OCI-LY3 (cell line): ENCODE measurements at regions not wholly inside any gene's neighbourhood (a gene's known extent, or its start where the extent isn't known, plus 50 kb on each side); places are given as distances from the start of the nearest gene placed in this dataset.

Source experiments
- H2AFZ ChIP-seq: fragments of 200-600, 300-600 bp; shearing (Covaris generic); 2 replicates; pipeline ENCODE4 v1.6.0; 2014; ENCODE audit warnings: antibody characterized with exemption, low read depth, low read length
- H3K27ac ChIP-seq: fragments of 200-600, 300-600 bp; sonication (generic); 2 replicates; pipeline ENCODE4 v1.5.1; 2014; ENCODE audit warnings: mild to moderate bottlenecking, low read length, moderate library complexity, mixed read lengths
- H3K27me3 ChIP-seq: fragments of 200-600, 300-600 bp; sonication (generic); 2 replicates; pipeline ENCODE4 v1.6.1; 2014; ENCODE audit warnings: low read depth, low read length, mixed read lengths
- H3K36me3 ChIP-seq: fragments of 200-600, 300-600 bp; sonication (generic); replicated peaks from 2 replicates; pipeline ENCODE3; 2014; ENCODE audit warnings: low read depth, low read length, mixed read lengths
- H3K4me1 ChIP-seq: fragments of 300-600, 200-600 bp; sonication (generic); 2 replicates; pipeline ENCODE4 v1.6.1; 2014; ENCODE audit warnings: low read length, mixed read lengths
- H3K4me2 ChIP-seq: fragments of 200-600, 300-600 bp; sonication (generic); 2 replicates; pipeline ENCODE4 v1.6.1; 2014; ENCODE audit warnings: low read length, mixed read lengths
- H3K4me3 ChIP-seq: fragments of 300-600, 200-600 bp; sonication (generic); 2 replicates; pipeline ENCODE4 v1.5.1; 2014; ENCODE audit warnings: antibody characterized with exemption, mild to moderate bottlenecking, low read length, moderate library complexity
- H3K79me2 ChIP-seq: fragments of 300-600, 200-600 bp; shearing (Covaris generic); 2 replicates; pipeline ENCODE4 v1.6.1; 2014; ENCODE audit warnings: mild to moderate bottlenecking, low read length, mixed read lengths
- H3K9ac ChIP-seq: fragments of 300-600, 200-600 bp; shearing (Covaris generic); 2 replicates; pipeline ENCODE4 v1.6.0; 2014; ENCODE audit warnings: mild to moderate bottlenecking, low read length, moderate library complexity
- H3K9me3 ChIP-seq: fragments of 200-600, 300-600 bp; shearing (Covaris generic); 2 replicates; pipeline ENCODE4 v1.6.1; 2014; ENCODE audit warnings: low read length, mixed read lengths; ENCODE audit not compliant: insufficient read depth
- H4K20me1 ChIP-seq: fragments of 200-600, 300-600 bp; sonication (generic); 2 replicates; pipeline ENCODE4 v1.6.1; 2016; ENCODE audit warnings: low read length, mixed read lengths; ENCODE audit not compliant: insufficient read depth
- CTCF ChIP-seq: fragments of 200-600, 300-600 bp; sonication (generic); IDR thresholded peaks from 2 replicates; pipeline ENCODE4 v1.5.1; 2014; ENCODE audit warnings: antibody characterized with exemption, low read length, low read depth
- EZH2phosphoT487 ChIP-seq: fragments of 200-600 bp; shearing (Covaris generic); IDR thresholded peaks from 2 replicates; pipeline ENCODE4 v1.6.1; 2018; ENCODE audit warnings: antibody characterized with exemption, mixed run types, low read depth

GRCh38 chr5:57804505-57804904 is 321.9 kb upstream of the ACTBL2 start:
- TF ChIP-seq CTCF: no peak
- no peak for TF ChIP-seq EZH2phosphoT487
- Histone ChIP-seq H3K4me2 (no peak overlapping the region), H3K9me3 (no peaks in the 10 kb centered on the region), H3K27me3 (no peaks in the 10 kb centered on the region), H3K27ac (no peak overlapping the region), H3K9ac (no peak overlapping the region), H3K79me2 (no peaks in the 10 kb centered on the region), H3K4me1 (no peaks in the 10 kb centered on the region), H3K36me3 (no peaks in the 10 kb centered on the region), H2AFZ (no peak overlapping the region), H4K20me1 (no peaks in the 10 kb centered on the region), H3K4me3 (no peak overlapping the region)

- H3K4me3 ChIP-seq: no peak overlapping the region
- no peak overlapping the region for H2AFZ ChIP-seq
- H3K9ac ChIP-seq: no peak overlapping the region
- no peak overlapping the region for H3K27ac ChIP-seq
- no peaks in the 10 kb centered on the region for H3K27me3 ChIP-seq
- no peaks in the 10 kb centered on the region for H3K9me3 ChIP-seq
- no peak overlapping the region for H3K4me2 ChIP-seq
- H4K20me1 ChIP-seq: no peaks in the 10 kb centered on the region
- TF ChIP-seq CTCF (no peak), EZH2phosphoT487 (no peak)
- H3K79me2 ChIP-seq: no peaks in the 10 kb centered on the region
- H3K36me3 ChIP-seq: no peaks in the 10 kb centered on the region
- H3K4me1 ChIP-seq: no peaks in the 10 kb centered on the region
These were observed 321.4 kb upstream of the ACTBL2 start for GRCh38 chr5:57804007-57804444.

- Histone ChIP-seq H3K9ac (no peak overlapping the region), H4K20me1 (no peaks in the 10 kb centered on the region), H3K9me3 (no peaks in the 10 kb centered on the region), H3K4me3 (no peak overlapping the region), H3K4me2 (no peak overlapping the region), H3K36me3 (no peaks in the 10 kb centered on the region), H3K4me1 (no peaks in the 10 kb centered on the region), H3K79me2 (no peaks in the 10 kb centered on the region), H2AFZ (no peak overlapping the region), H3K27me3 (no peaks in the 10 kb centered on the region), H3K27ac (no peak overlapping the region)
- TF ChIP-seq CTCF (no peak), EZH2phosphoT487 (no peak)
These were observed 319.5 kb upstream of the ACTBL2 start for GRCh38 chr5:57802131-57802530.

GRCh38 chr5:57795203-57795602 is 312.6 kb upstream of the ACTBL2 start:
- Histone ChIP-seq H3K9me3 (no peaks in the 10 kb centered on the region), H3K36me3 (no peaks in the 10 kb centered on the region), H3K4me1 (no peaks in the 10 kb centered on the region), H2AFZ (no peak overlapping the region), H3K4me3 (no peak overlapping the region), H3K9ac (no peak overlapping the region), H3K4me2 (no peak overlapping the region), H3K79me2 (no peaks in the 10 kb centered on the region), H3K27me3 (no peaks in the 10 kb centered on the region), H3K27ac (no peak overlapping the region), H4K20me1 (no peaks in the 10 kb centered on the region)
- no peak for TF ChIP-seq CTCF
- no peak for TF ChIP-seq EZH2phosphoT487
